ENCODE measurements at regions not wholly inside any gene's neighbourhood (a gene's known extent, or its start where the extent isn't known, plus 50 kb on each side); places are given as distances from the start of the nearest gene placed in this dataset.

DNA sequence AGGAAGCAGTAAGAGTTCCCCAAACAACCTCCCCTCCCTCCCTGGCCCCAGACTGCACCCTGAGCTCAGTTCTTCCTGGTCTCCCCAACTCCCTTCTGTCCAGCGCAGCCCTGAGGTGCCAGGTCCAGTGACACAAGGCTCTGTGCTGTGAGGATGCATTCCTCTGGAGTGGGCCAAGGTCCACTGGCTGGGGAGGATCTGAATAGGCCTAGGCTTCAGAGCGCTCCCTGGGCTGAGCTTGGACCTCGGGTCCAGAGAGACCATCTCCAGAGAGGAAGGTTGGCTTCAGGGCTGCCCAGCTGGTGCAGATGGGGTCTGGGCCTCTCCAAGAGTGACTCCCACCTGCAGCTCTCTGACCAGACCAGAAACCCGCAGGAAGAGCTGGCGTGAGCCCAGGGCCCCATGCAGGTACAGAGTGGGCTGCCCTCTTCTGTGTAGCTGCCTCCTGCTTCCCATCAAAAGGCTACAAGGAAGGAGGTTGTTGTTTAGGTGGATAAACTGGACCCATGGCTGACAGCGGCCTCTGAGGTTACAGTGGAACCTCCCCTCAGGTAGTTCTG is 52.3 kb upstream of the MLN start:
- TF ChIP-seq, protein P1, sequence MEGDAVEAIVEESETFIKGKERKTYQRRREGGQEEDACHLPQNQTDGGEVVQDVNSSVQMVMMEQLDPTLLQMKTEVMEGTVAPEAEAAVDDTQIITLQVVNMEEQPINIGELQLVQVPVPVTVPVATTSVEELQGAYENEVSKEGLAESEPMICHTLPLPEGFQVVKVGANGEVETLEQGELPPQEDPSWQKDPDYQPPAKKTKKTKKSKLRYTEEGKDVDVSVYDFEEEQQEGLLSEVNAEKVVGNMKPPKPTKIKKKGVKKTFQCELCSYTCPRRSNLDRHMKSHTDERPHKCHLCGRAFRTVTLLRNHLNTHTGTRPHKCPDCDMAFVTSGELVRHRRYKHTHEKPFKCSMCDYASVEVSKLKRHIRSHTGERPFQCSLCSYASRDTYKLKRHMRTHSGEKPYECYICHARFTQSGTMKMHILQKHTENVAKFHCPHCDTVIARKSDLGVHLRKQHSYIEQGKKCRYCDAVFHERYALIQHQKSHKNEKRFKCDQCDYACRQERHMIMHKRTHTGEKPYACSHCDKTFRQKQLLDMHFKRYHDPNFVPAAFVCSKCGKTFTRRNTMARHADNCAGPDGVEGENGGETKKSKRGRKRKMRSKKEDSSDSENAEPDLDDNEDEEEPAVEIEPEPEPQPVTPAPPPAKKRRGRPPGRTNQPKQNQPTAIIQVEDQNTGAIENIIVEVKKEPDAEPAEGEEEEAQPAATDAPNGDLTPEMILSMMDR (IDR thresholded peaks at IDR 0.05): no peak
- no peak for TF ChIP-seq POLR2AphosphoS5 (IDR thresholded peaks at IDR 0.05)

Data from breast epithelium (tissue), 3 donors.